NT2/D1 (cell line): ENCODE measurements at regions not wholly inside any gene's neighbourhood (a gene's known extent, or its start where the extent isn't known, plus 50 kb on each side); places are given as distances from the start of the nearest gene placed in this dataset.
A peak's percentile ranks its signal among the peaks of the same experiment; 100 is the strongest.

Experiments
- DNase-seq: peaks from one replicate; pipeline ENCODE4 v3.0.0-alpha.2; 2011; ENCODE audit warnings: low read depth, low spot score
- H3K27me3 ChIP-seq: 2 replicates; pipeline ENCODE4 v1.6.0; 2011; ENCODE audit warnings: mild to moderate bottlenecking; ENCODE audit not compliant: insufficient read length, insufficient read depth
- H3K36me3 ChIP-seq: 2 replicates; pipeline ENCODE4 v1.6.1; 2011; ENCODE audit warnings: mild to moderate bottlenecking, low read length, mixed read lengths; ENCODE audit not compliant: insufficient read depth, insufficient read length
- H3K4me1 ChIP-seq: 2 replicates; pipeline ENCODE4 v1.5.1; 2011; ENCODE audit not compliant: insufficient read depth, insufficient read length
- H3K4me3 ChIP-seq: 2 replicates; pipeline ENCODE4 v1.5.1; 2011; ENCODE audit warnings: low read depth; ENCODE audit not compliant: insufficient read length
- H3K9ac ChIP-seq: 2 replicates; pipeline ENCODE4 v1.6.0; 2011; ENCODE audit warnings: low read depth; ENCODE audit not compliant: insufficient read length
- H3K9me3 ChIP-seq: 2 replicates; pipeline ENCODE4 v1.5.1; 2011; ENCODE audit warnings: mild to moderate bottlenecking, low read length; ENCODE audit not compliant: insufficient read depth
- SUZ12 ChIP-seq: IDR thresholded peaks from 2 replicates; pipeline ENCODE4 v1.6.1; 2011; ENCODE audit not compliant: insufficient read length, insufficient read depth; ENCODE audit errors: extremely low read depth
- YY1 ChIP-seq: IDR thresholded peaks from 2 replicates; pipeline ENCODE4 v1.6.1; 2011; ENCODE audit not compliant: insufficient read length, insufficient read depth
- ZNF274 ChIP-seq: IDR thresholded peaks from 2 replicates; pipeline ENCODE4 v1.6.1; 2011; ENCODE audit warnings: mild to moderate bottlenecking, low read depth, low read length

DNA sequence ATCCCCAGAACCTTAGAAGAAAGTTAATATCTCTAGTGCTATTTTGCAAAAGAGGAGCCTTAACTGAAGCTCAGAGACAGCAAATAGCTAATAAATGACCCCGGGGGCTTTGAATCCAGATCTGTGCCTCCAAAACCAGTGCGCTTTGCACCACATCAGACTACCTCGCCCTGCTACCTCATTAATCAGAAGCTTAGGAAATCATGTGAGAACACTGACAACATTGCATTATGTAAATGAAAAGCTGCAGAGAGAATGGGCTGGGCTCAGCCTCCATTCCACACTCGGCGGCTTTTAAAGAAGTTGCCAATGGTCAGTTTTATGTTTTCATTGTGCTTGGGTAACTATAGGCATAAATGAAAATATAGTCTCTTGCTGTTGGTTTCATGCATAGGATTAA lies 54.0 kb upstream of the STMND1 start:
- Histone ChIP-seq H3K4me3 (no peak overlapping the region), H3K36me3 (no peaks in the 10 kb centered on the region), H3K9ac (no peak overlapping the region), H3K9me3 (peaks cover 9% of the 10 kb centered on the region; the same call in 1 of the 2 replicates), H3K27me3 (no peaks in the 10 kb centered on the region), H3K4me1 (no peaks in the 10 kb centered on the region)
- no peak for DNase-seq
- TF ChIP-seq YY1: no peak
- no peak for TF ChIP-seq ZNF274
- no peak for TF ChIP-seq SUZ12

DNA sequence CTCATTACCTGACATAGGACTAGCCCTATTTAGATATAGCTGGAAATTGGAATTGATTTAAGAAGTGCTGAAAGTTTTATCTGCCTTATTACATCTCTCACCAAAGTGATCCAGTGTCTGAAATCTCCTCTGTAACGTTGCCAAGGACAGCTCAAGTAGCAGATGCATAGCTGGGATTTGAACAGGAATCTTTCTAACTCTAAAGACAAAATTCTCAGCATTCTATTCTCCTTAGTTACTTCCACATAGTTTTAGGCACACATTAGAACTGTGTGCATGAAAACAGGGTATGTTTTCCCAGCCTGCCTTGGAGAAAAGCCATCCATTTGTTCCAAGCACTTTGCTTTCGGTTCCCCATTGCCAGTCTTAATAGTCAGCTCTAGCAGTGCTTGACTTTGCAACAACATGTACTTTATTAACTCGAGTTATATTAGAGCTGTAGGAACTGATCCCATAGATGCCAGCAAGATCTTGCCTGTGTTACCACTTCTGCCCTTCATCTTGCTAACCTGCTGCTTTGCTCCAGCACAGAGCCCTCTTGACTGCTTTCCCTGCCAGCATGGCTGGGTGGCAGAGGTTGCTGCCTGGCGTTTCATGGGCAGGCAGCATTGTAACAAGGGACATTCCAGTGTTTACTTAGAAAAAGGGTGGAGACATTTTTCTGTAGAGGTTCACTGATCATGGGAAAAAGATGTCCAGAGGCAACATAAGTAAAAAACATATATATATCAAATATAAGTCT lies 56.1 kb upstream of the STMND1 start:
- Histone ChIP-seq H3K9me3 (peaks cover 9% of the 10 kb centered on the region; the same call in 1 of the 2 replicates), H3K4me1 (no peaks in the 10 kb centered on the region), H3K9ac (no peak overlapping the region), H3K36me3 (no peaks in the 10 kb centered on the region), H3K4me3 (no peak overlapping the region), H3K27me3 (no peaks in the 10 kb centered on the region)
- TF ChIP-seq SUZ12 (no peak), YY1 (no peak), ZNF274 (no peak)
- no peak for DNase-seq

DNA sequence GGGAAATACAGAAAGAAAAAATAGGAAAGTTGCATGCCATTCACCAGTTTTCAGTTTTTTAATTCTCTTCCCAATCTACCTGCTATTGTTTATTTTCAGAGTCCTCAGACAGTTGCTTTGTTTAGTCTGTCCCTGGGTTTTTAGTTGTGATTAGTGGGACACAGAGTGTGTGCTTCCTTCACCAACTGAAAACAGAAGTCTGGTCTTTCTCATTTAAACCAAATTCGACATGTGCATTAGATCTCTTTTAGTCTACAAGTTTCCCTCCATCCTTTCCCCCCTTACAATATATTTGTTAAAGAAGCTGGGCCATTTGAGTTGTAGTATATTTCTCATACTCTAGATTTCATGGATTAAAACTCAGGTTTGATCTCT lies 58.7 kb upstream of the STMND1 start:
- DNase-seq: no peak
- H3K9ac ChIP-seq: no peak overlapping the region
- peaks cover 9% of the 10 kb centered on the region; the same call in 1 of the 2 replicates for H3K9me3 ChIP-seq
- H3K4me3 ChIP-seq: no peak overlapping the region
- TF ChIP-seq YY1 (no peak), ZNF274 (no peak), SUZ12 (no peak)
- H3K27me3 ChIP-seq: no peaks in the 10 kb centered on the region
- H3K36me3 ChIP-seq: no peaks in the 10 kb centered on the region
- H3K4me1 ChIP-seq: no peaks in the 10 kb centered on the region

DNA sequence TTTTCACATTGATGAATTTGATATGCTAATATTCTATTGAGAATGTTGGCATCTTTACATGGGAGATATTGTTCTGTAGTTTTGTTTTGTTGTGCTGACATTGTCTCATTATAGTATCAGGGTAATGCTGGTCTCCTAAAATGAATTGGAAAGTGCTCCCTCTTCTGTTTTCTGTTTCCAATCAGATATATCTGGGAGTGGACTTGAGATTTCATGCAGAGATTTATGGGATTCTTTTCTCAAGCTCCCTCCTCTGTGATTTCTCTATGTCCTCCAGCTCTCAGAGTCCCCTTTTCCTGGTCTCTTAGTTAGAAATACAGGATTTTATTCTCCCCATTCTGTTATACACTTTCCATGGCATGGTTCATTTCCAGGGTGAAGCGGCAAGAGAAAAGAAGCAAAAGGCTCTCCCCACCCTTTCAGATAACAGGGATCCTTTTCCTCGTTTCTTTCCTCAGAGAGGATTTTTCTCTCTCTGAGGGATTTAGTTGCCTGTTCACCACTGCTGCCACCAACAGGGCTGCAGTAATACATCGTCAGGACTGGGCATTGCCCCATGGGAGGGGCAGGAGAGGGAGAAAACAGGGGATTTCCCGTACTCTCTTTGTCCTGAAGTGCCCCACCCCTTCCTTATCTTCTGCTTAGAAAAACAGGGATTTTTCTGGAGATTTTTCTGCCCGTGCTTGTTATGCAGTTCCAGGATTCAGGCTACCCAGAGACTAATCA lies 59.3 kb upstream of the STMND1 start:
- Histone ChIP-seq H3K4me3 (no peak overlapping the region), H3K36me3 (no peaks in the 10 kb centered on the region), H3K4me1 (no peaks in the 10 kb centered on the region), H3K27me3 (no peaks in the 10 kb centered on the region), H3K9me3 (peaks cover 9% of the 10 kb centered on the region; the same call in 1 of the 2 replicates), H3K9ac (no peak overlapping the region)
- TF ChIP-seq SUZ12 (no peak), ZNF274 (no peak), YY1 (no peak)
- DNase-seq: peak; percentile 18

DNA sequence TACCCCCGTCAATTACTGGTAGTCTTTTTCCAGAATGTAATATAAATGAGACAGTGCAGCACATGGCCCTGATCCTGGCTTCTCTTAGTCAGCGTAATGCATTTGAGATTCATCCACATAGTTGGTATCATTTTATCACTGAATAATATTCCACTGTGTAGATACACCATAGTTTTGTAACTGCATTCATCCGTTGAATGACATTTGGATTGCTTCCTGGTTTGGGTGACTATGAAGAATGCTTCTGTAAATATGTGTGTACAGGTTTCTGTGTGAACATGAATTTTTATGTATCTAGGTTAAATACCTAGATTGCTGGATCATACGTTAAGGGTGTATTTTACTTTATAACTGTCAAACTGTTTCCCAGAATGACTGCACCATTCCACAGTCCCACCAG lies 62.6 kb upstream of the STMND1 start:
- no peak overlapping the region for H3K4me3 ChIP-seq
- H3K9ac ChIP-seq: no peak overlapping the region
- H3K27me3 ChIP-seq: no peaks in the 10 kb centered on the region
- H3K4me1 ChIP-seq: no peaks in the 10 kb centered on the region
- H3K36me3 ChIP-seq: no peaks in the 10 kb centered on the region
- H3K9me3 ChIP-seq: peaks cover 3% of the 10 kb centered on the region; the same call in 1 of the 2 replicates
- DNase-seq: no peak
- TF ChIP-seq SUZ12 (no peak), ZNF274 (no peak), YY1 (no peak)

DNA sequence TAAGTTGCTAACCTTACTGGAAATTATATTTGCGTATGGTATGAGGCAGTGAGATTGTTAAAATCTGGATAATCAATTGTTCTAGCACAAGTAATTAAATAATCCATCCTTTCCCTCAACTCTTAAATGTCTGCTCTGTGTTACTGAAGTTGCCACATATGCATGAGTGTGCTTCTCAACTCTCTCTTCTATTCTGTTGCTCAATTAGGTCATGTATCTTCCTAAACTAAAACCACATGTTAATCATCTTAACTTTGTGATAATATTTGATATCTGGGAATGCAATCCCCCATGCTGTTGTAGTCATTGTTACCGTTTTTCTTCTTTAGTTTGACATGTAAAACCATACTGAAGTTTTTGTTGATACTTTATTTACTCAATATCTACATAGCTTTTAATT lies 63.5 kb upstream of the STMND1 start:
- no peaks in the 10 kb centered on the region for H3K9me3 ChIP-seq
- no peaks in the 10 kb centered on the region for H3K36me3 ChIP-seq
- no peak overlapping the region for H3K4me3 ChIP-seq
- no peak for DNase-seq
- H3K4me1 ChIP-seq: no peaks in the 10 kb centered on the region
- TF ChIP-seq ZNF274 (no peak), SUZ12 (no peak), YY1 (no peak)
- no peak overlapping the region for H3K9ac ChIP-seq
- H3K27me3 ChIP-seq: peaks cover 2% of the 10 kb centered on the region

DNA sequence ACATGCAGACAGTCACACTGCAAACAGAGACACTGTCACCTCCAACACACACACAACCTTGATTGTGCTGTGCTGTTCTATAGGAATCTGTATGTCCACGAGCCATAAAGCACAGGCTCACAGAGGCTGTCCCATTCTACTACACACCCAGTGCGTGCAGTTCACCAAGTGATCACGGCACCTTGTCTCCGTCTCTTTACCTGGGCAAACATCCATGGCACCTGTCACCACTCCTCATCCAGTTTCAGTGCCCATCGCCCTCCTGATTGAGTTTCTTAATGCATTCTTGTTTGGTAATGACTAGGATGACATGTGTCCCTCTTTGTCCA lies 65.8 kb upstream of the STMND1 start:
- H3K27me3 ChIP-seq: peaks cover 2% of the 10 kb centered on the region
- DNase-seq: no peak
- no peak overlapping the region for H3K9ac ChIP-seq
- H3K4me3 ChIP-seq: no peak overlapping the region
- TF ChIP-seq SUZ12 (no peak), ZNF274 (no peak)
- H3K9me3 ChIP-seq: no peaks in the 10 kb centered on the region
- no peaks in the 10 kb centered on the region for H3K4me1 ChIP-seq
- H3K36me3 ChIP-seq: no peaks in the 10 kb centered on the region
